Mucosa of descending colon (tissue), 3 donors: ENCODE measurements at regions not wholly inside any gene's neighbourhood (a gene's known extent, or its start where the extent isn't known, plus 50 kb on each side); places are given as distances from the start of the nearest gene placed in this dataset.

Experiments
- ATAC-seq: fragments of 200-7000 bp; cut with Tn5 transposase; one replicate; pipeline ENCODE4 v1.9.1; 2020; ENCODE audit warnings: mild to moderate bottlenecking, moderate library complexity
- DNase-seq, 3 donors: peaks; one replicate each; pipeline ENCODE4 v3.0.0-alpha.2; 2020
- H3K36me3 ChIP-seq: fragments of 200-600 bp; one replicate; pipeline ENCODE4 v1.8.0; 2021; ENCODE audit warnings: low read depth, mild to moderate bottlenecking
- H3K4me1 ChIP-seq: fragments of 200-600 bp; one replicate; pipeline ENCODE4 v1.8.0; 2021; ENCODE audit warnings: low read depth, mild to moderate bottlenecking
- H3K4me3 ChIP-seq: fragments of 200-600 bp; one replicate; pipeline ENCODE4 v1.8.0; 2021; ENCODE audit warnings: mild to moderate bottlenecking
- H3K9me3 ChIP-seq: fragments of 200-600 bp; one replicate; pipeline ENCODE4 v1.8.0; 2021; ENCODE audit warnings: mild to moderate bottlenecking
- CTCF ChIP-seq: fragments of 200-600 bp; IDR thresholded peaks from one replicate; pipeline ENCODE4 v1.8.0; 2022; ENCODE audit warnings: antibody characterized with exemption, mild to moderate bottlenecking
- intact Hi-C, 2 donors: fragments of 100-400 bp; cut with DNase I in 1 of 2; cut with micrococcal nuclease in 1 of 2; formaldehyde crosslinking; loops; one replicate each; pipeline versions ENCODE4 v1.11.0 to v1.11.1; 2022; cut with DNase I, micrococcal nuclease
- donor health status: DM: no; HTN: no; CAD: no; lungs with moderate emphysema.
- donor health status: DM: no; HTN: no; CAD: no.
- donor health status: DM: no; HTN: yes; CAD: no.

GRCh38 chr15:38896647-38897046, 332.0 kb upstream of the RASGRP1 start:
- DNase-seq (no peak), ATAC-seq (no peak)
- intact Hi-C loops, result no loop called here
- H3K36me3 ChIP-seq, result no peaks in the 10 kb centered on the region
- no peak for TF ChIP-seq CTCF
- no peaks in the 10 kb centered on the region for H3K9me3 ChIP-seq
- H3K4me1 ChIP-seq, result peaks cover 10% of the 10 kb centered on the region
- H3K4me3 ChIP-seq, result no peak overlapping the region

GRCh38 chr15:38897551-38897950, 332.9 kb upstream of the RASGRP1 start:
- intact Hi-C loops, result no loop called here
- DNase-seq (no peak), ATAC-seq (no peak)
- Histone ChIP-seq H3K4me3 (no peak overlapping the region), H3K9me3 (no peaks in the 10 kb centered on the region), H3K4me1 (peaks cover 10% of the 10 kb centered on the region), H3K36me3 (no peaks in the 10 kb centered on the region)
- no peak for TF ChIP-seq CTCF

GRCh38 chr15:38898236-38898635, 333.6 kb upstream of the RASGRP1 start:
- ATAC-seq (no peak), DNase-seq (no peak)
- Histone ChIP-seq H3K36me3 (no peaks in the 10 kb centered on the region), H3K4me1 (peaks cover 10% of the 10 kb centered on the region), H3K4me3 (no peak overlapping the region), H3K9me3 (no peaks in the 10 kb centered on the region)
- no peak for TF ChIP-seq CTCF
- intact Hi-C loops, result no loop called here

GRCh38 chr15:38899300-38899699, 334.7 kb upstream of the RASGRP1 start:
- Histone ChIP-seq H3K9me3 (no peaks in the 10 kb centered on the region), H3K36me3 (no peaks in the 10 kb centered on the region), H3K4me3 (no peak overlapping the region), H3K4me1 (peaks cover 4% of the 10 kb centered on the region)
- TF ChIP-seq CTCF, result no peak
- ATAC-seq, result no peak
- intact Hi-C loops, result no loop called here
- no peak for DNase-seq

- Histone ChIP-seq H3K36me3 (no peaks in the 10 kb centered on the region), H3K9me3 (no peaks in the 10 kb centered on the region), H3K4me3 (no peak overlapping the region), H3K4me1 (no peaks in the 10 kb centered on the region)
- no peak for DNase-seq
- intact Hi-C loops, result no loop called here
- no peak for TF ChIP-seq CTCF
- no peak for ATAC-seq
Observed at GRCh38 chr15:38904298-38904697, 339.7 kb upstream of the RASGRP1 start.

- no peak for DNase-seq
- H3K9me3 ChIP-seq, result peaks cover 2% of the 10 kb centered on the region
- H3K36me3 ChIP-seq, result no peaks in the 10 kb centered on the region
- ATAC-seq, result no peak
- TF ChIP-seq CTCF, result no peak
- no peaks in the 10 kb centered on the region for H3K4me1 ChIP-seq
- intact Hi-C loops, result no loop called here
- H3K4me3 ChIP-seq, result no peak overlapping the region
Observed at GRCh38 chr15:38905632-38906031, 341.0 kb upstream of the RASGRP1 start.
